GM21576 (cell line): ENCODE measurements at regions not wholly inside any gene's neighbourhood (a gene's known extent, or its start where the extent isn't known, plus 50 kb on each side); places are given as distances from the start of the nearest gene placed in this dataset.
"Not testable (repeated sequence)": the region's sequence is repeated elsewhere in the genome, so short reads cannot be mapped to it uniquely, and the experiment has no call there.

Experiments
- ATAC-seq: cut with Tn5 transposase; IDR thresholded peaks from one replicate; pipeline ENCODE4 v1.9.1; 2021; ENCODE audit warnings: mild to moderate bottlenecking, moderate library complexity; ENCODE audit not compliant: unreplicated experiment

DNA sequence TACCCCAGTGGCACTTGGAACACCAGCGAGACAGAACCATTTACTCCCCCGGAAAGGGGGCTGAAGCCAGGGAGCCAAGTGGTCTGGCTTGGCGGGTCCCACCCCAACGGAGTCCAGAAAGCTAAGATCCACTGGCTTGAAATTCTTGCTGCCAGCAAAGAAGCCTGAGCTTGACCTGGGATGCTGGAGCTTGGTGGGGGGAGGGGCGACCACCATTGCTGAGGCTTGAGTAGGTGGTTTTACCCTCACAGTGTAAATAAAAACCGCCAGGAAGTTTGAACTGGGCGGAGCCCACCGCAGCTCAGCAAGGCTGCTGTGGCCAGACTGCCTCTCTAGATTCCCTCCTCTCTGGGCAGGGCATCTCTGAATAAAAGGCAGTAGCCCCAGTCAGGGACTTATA is 62.8 kb downstream of the RPS24 start:
- not testable (repeated sequence) for ATAC-seq

DNA sequence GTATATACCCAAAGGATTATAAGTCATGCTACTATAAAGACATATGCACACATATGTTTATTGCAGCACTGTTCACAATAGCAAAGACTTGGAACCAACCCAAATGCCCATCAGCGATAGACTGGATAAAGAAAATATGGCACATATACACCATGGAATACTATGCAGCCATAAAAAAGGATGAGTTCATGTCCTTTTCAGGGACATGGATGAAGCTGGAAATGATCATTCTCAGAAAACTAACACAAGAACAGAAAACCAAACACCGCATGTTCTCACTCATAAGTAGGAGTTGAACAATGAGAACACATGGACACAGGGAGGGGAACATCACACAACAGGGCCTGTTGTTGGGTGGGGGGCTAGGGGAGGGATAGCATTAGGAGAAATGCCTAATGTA is 68.9 kb downstream of the RPS24 start:
- ATAC-seq = not testable (repeated sequence)

DNA sequence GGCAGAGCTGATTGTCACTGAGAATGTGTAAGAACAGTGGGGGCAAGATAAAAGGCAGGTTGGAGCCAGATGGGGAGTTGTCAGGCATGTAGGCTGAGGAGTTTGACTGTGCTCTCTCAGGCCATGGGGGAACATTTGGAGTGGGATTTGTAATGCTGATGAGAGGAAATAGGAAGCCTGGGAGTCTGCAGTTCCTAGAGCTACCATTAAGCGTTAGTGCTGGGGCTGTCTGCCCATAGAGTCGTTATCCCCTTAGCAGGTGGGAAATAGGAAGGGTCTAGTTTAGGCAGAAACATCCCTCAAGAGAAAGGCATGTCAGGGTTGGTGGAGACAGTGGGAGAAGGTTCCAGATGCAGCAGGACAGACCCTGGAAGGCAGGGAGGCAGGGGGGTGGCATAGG is 75.5 kb downstream of the RPS24 start:
- no peak for ATAC-seq

DNA sequence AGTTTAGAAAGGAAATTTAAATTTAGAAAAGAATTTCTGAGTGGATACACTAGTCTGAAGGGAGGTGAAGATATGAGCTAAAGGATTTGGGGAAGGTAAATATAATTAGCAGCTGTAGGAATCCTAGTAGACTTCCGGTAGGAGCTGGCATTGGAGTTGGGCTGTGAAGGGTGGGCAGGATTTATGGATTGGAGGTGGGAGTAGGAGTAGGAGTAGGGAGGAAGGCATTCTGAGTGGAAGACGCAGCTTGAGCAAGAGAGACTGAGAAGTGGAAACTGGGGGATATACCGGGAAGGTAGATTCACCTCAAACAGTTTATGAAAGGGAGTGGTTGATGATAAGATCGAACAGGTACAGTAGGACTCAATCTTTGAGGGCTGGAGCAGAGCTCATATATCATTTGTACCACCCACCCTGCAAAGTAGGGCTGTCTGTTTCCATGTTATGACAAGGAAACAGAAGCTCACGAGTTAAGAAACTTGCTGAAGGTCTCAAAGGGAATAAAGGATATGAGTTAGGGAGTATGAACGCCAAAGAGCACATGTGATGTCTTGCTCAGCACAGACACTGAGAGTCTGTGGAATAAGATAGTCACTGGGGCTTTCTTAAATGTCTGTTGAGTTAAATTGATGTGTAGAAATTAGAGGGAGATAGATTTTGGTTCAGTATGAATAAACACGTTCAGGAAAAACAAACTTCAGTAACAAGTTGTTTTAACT is 81.6 kb downstream of the RPS24 start:
- ATAC-seq = no peak

DNA sequence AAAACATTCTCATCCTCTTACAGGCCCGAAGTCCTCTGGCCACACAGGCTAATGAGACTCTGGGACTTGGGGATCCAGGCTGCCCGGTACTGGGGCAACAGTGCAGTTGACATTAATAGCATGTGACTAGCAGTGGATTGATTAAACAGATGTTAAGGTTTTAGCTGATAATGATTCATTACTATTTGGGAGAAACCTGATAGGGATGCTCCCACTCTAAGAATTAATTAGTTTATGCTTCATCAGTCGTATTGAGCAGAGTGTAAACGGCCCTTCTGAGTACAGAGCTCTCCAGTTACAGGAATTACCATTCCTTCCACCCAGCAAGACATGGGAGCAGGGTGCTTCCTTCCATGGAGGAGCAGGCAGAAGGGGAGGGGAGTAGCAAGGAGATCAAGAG is 82.7 kb downstream of the RPS24 start:
- ATAC-seq = no peak

DNA sequence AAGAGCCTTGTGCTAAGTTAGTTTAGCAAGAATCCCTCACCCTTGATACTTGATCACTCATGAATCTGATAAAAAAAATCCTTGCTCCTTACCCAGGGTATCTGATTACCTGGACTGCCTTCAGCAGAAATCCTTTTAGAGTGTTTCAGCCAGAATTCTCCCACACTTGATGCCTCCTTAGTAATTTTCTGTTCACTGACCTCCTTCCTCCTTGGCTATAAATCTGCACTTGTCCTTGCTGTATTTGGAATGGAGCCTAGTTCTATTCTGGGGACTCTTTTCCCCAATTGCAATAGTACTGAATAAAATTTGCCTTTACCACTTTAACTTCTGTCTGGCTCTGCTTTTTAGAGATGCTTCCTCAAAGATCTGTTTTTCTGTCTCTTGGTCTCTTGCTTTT is 84.9 kb downstream of the RPS24 start:
- no peak for ATAC-seq

DNA sequence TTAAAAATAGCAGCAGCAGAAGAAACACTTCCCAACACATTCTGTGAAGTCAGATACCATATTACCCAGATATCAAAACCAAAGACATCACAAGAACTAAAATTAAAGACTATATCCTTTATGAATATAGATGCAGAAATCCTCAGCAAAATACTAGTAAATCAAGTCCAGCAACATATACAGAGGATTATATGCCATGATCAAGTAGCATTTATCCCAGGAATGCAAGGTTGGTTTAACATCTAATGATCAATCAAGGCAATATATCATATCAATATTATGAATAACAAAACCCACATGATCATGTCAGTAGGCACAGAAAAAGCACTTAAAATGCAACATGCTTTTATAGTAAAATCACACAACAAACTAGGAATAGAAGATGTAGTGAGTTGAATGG is 88.1 kb downstream of the RPS24 start:
- no peak for ATAC-seq

DNA sequence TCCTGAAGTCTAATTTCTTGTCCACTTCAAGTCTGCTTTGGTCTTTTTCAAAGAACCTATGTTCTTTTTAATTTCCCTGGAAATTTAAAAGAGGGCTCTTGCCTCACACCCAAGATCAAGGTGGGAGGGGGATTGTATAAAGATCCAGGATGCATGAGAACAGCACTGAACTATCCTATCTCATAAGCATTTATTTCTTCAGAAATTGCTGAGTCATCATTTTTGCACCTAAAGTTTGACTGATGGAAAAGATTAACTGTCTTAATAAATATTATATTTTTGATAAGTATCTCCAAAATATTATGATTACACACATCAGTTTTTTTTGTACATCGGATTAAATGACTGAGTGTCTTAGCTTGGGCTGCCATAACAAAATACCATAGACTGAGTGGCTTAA is 90.5 kb downstream of the RPS24 start:
- no peak for ATAC-seq

DNA sequence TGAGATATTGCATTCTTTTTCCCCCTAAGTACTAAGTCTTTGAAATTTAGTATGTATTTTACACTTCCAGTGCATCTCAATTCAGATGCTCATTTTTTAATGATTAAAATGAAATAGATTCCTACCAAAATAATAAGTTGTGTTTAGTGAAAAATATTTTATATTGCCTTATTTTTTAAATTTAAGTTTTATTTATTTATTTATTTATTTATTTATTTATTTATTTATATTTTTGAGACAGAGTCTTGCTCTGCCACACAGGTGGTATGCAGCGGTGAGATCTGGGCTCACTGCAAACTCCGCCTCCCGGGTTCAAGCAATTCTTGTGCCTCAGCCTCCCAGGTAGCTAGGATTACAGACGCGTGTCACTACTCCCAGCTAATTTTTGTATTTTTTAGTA is 95.5 kb downstream of the RPS24 start:
- no peak for ATAC-seq

DNA sequence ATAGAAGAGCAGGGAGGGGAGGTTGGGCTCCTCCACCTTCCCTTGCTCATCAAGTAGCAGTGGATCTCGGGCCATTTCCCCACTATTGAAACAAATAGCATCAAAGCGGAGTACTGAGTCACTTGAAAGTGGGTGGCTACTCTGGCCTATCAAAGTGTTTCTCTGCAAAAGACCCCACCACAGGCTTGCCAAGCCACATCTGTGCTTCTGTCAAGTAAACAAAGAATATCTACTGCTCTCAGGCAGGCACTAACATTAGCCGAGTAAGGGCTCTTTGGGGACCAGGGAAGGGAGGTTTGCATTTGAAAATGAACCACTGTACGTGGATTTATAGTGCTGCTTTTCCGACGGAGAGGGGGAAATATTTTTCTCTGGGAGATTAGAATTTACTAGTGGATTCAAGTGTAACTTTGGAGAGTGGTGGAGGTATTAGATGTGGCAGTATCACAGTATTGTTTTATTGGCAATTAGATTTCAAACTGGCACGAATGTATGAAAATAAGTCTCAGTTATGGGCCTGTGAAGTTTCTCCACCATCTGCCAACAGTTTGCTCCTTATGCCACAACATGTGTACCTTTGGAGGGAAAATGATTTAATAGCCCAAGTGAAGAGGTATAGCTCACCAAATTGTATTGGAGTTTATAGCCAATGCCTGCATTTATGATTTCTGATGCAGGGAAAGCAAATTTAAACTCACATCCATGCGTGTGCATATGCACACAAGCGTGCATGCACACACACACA is 97.5 kb downstream of the RPS24 start:
- no peak for ATAC-seq

DNA sequence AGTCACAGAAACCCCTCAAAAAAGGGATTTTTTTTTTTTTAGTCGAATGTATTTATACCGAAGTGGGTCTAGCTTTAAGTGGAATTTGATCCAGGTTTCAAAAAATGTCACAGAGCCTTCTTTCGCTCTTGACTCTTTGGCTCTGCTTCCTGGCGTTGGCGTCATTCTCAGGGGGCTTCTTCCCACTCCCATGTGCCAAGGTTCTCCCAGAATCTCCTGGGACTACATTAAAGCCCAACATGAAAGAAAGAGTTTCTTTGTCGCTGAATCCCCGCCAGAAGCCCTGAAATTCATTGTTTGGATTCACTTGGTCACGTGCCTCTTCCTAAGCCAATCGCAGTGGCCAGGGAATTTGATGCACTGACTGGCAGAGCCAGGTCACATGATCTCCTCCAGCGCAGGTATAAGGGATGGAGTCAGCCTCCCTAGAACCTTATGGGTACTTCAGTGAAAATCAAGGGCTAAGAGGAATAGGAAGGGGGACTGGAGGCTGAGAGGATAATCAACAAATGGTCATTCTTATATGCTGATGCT is 101.2 kb downstream of the RPS24 start:
- no peak for ATAC-seq

DNA sequence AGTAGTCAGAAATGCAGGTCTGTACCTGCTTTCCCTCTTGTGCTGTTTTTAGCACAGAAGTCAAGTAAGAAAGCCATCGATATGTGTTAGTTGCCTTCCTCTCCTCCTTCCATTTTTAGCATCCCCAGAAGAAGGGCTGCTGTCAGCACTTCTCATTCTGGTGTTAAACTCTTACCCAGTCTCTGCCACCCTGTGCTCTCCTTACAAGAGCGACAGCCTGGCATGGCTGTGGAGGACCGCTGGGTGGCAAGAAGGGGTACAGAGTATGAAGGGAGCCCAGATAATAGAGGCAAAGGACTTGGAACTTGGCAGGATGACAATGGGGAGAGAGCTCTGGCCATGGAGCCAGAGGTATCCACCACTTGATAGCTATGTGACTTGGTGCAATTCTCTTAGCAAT is 103.5 kb downstream of the RPS24 start:
- ATAC-seq = no peak

DNA sequence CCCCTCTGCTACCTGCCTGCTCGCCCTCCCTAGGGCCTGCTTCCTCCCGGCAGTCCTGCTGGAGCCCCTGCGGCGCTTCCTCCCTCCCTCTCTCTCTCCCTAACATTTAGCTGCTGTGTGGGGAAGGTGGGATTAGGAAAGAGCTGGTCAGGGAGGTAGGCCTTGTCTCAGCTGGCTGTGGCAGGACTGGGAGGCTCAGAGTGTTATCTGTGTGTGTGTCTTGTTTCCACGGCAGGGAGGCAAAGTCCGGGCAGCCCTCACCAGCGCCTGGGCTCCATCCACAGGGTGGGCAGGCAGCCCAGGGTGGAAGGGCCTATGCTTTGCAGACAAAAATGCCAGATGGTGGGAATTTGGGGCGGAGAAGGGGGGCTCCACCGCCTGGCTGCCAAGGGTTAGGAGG is 105.7 kb downstream of the RPS24 start:
- no peak for ATAC-seq

DNA sequence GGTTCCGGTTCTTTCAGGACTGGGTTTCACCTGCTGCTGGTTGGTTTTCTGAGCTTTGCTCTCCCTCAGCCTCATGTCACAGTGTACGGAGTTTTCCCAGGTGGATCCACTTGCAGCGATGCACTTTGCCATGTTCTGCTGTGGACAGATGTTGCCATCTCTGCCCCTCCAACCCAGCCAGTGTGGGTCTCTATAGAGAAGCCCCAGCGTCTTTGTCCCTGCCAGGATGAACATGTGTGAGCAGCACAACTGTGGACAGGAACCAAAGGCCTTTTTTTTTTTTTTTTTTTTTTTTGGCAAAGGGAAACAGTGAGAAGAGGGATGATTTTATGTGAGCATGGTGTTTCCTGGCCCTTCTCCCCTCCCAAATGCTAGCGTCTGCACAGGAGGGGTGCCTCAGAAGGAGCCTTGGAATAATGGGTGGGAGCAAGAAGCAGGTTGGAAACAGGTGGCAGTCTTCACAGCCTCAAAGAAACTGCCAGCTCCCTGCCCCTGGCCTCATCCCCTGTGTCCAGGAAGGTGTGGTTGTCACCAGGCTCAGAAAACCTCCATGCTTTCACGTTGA is 106.5 kb downstream of the RPS24 start:
- no peak for ATAC-seq

DNA sequence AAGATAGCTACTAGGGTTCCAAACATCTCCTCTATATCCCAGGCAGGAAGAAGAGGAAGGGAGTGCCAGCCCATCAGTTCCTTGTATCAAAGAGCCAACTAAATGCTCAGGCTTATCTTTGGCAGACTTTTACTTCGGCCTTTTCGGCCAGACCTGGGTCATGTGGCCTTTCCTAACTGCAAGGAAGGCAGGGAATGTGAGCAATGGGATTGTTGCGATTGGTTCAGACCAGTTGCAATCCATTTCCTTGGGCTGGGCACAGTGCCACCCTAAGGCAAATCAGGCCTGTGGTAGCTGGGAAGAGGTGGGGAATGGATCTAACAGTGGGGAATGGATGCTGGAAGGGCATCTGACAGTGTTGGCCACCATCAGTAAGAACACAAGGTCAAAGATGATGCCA is 109.9 kb downstream of the RPS24 start:
- ATAC-seq = no peak

DNA sequence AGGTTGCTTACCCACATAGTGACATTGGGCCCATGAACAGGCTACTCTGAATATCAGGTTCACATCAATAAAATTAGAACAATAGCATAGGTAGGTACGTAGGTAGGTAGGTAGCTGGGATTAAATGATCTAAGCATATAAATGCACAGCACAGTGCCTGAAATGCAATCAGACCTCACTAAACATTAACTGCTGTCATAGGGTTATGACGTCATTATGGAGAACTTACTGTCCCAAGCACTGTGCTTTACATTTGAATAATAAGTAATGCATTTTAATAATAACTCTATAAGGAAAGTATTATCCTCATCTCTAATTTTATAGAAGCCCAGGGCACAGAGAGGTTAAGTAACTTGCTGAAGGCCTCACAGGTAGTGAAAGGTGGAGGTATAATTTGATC is 112.5 kb downstream of the RPS24 start:
- no peak for ATAC-seq

DNA sequence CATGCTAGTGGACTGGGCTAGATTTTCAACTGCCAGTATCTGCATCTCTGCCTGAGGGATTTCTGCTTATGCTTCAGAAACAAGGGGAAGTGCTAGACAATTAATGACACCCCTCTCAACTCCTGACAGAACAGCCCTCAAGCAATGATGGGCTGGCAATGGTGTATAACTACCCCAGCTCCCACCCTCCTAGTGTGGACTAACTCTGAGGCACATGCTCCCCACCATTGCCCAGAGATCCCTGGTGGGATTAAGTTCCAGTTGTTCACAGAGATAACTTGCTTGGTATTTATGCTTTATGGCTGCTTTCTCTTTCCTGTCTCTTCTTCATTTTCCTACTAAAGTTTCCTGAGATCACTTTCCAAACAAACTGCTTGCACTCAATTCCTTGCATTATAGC is 113.5 kb downstream of the RPS24 start:
- ATAC-seq = no peak

DNA sequence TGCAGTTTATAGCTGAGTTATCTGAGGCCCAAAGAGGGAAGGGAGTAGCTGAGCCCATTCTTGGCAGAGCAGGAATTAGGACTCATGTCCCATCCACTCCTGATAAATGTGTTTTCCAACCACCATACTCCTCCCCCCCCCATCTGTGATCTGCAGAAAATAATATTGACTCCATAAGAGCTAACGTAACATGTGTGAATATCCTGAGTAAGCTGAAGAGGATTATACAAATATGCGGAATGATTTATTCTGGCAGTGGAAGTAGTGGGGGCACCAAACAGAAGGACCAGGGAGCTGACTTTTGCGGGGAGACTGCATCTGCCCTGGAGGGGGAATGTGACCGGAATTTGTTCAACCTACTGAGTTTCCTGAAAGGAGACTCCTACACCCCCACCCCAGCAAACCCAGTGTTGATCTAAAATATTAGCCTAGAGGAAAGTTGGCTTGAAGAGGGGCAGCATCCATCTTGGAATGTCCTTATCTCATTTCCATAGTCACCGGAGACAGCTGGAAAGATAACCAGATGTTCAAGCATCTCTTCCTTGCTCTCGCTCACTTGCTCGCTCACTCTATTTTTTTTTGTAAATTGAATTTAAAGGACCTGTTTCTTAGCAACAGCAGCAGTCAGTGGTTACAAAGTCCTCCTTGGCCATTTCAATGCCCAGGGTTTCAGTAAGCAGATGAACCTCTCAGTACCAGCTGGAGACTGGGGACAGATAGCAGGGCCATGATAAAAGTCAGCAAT is 114.7 kb downstream of the RPS24 start:
- ATAC-seq = no peak

DNA sequence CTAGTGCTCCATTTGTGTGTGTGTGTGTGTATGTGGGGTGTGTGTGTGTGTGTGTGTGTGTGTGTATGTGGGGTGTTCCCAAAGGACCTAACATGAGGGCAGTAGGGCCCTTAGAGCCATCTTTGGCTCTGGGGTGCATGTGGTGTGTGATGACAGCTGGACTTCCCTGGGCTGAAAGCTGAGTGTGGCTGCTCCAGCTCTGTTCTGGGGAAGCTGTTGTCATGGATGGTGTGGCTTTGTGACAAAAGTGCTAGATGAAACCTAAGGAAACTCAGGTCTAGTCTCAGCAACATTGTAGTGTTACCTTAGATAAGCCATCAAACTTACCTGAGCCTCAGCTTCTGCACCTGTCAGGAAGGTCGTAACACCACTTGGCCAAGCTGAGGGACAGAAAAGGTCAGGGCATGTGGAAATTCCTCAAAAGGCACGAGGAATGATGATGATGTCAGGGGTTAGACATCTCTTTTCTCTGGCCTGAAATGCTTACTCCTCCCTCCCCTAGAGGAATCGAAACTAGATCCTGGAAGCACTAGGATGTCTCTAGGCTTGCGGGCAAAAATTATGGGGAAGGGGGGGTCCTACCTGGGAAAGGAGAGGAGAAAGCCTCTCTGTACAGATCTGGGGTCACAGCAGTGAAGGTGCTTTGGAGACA is 115.4 kb downstream of the RPS24 start:
- ATAC-seq = no peak

DNA sequence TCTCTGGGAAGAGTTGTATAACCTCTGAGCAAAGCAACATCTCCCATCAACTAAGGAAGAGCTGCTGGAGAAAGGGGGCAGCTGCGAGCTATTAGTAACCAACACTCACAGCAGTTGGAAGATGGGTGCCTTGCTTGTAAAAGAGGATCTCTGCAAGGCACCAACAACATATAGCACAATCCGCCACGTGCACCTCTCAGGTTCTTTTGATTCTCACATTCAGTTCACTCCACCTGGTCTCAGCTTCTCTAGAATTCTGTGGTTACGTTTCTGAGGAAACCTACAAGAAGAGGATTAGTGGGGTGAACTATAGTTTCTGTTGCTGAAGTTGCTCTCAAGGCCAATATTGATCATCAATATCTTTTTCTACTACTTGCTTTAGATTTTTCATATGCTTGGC is 117.1 kb downstream of the RPS24 start:
- no peak for ATAC-seq

DNA sequence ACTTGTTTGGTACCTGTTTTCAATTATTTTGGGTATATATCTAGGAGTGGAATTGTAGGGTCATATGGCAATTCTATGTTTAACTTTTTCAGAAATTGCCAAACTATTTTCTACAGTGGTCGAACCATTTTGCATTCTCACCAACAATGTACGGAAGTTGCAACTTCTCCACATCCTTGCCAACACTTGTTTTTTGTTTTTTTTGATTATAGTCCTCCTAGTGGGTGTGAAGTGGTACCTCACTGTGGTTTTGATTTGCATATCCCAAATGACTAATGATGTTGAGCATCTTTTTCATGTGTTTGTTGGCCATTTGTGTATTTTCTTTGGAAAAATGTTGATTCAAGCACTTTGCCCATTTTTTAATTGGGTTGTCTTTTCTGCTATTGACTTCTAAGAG is 122.1 kb downstream of the RPS24 start:
- ATAC-seq = no peak
